CD14-positive monocyte (primary cell): ENCODE measurements at regions not wholly inside any gene's neighbourhood (a gene's known extent, or its start where the extent isn't known, plus 50 kb on each side); places are given as distances from the start of the nearest gene placed in this dataset.

Experiments used
- DNase-seq, 3 donors: peaks; one replicate each; pipeline ENCODE4 v3.0.0-alpha.2; 2011 to 2022
- H2AFZ ChIP-seq: 2 replicates; pipeline ENCODE4 v1.6.0; 2012; ENCODE audit warnings: mild to moderate bottlenecking, low read depth, low read length, inconsistent platforms; ENCODE audit not compliant: insufficient read depth, poor library complexity, severe bottlenecking
- H3K27ac ChIP-seq, 2 donors: 1 replicate in 1 of 2; 2 replicates in 1 of 2; pipeline ENCODE4 v1.5.1; 2012 to 2013; ENCODE audit warnings: low read length in 2 of 2, control low read depth in 1 of 2, inconsistent platforms in 1 of 2, low read depth in 1 of 2, mild to moderate bottlenecking in 1 of 2
- H3K27me3 ChIP-seq, 2 donors: one replicate each; pipeline versions ENCODE4 v1.6.0 to v1.6.1; 2011 to 2013; ENCODE audit warnings: low read length in 2 of 2; ENCODE audit not compliant: control insufficient read depth in 2 of 2, insufficient read depth in 2 of 2
- H3K36me3 ChIP-seq, 2 donors: replicated peaks in 1 of 2; 1 replicate in 1 of 2; 2 replicates in 1 of 2; pipeline versions ENCODE4 v1.5.1 to v1.6.1; 2012 to 2013; ENCODE audit warnings: low read length in 2 of 2, control low read depth in 1 of 2, inconsistent platforms in 1 of 2, mild to moderate bottlenecking in 1 of 2; ENCODE audit not compliant: insufficient read depth in 2 of 2, control insufficient read depth in 1 of 2
- H3K4me1 ChIP-seq, 2 donors: 1 replicate in 1 of 2; 2 replicates in 1 of 2; pipeline versions ENCODE4 v1.5.1 to v1.6.1; 2012 to 2013; ENCODE audit warnings: low read length in 2 of 2, control low read depth in 1 of 2, inconsistent platforms in 1 of 2, mild to moderate bottlenecking in 1 of 2, moderate library complexity in 1 of 2; ENCODE audit not compliant: insufficient read depth in 2 of 2, control insufficient read depth in 1 of 2
- H3K4me2 ChIP-seq: replicated peaks from 2 replicates; pipeline ENCODE3; 2012; ENCODE audit warnings: low read length, moderate library complexity, mild to moderate bottlenecking; ENCODE audit not compliant: poor library complexity, severe bottlenecking; ENCODE audit errors: extremely low read depth
- H3K4me3 ChIP-seq, 3 experiments: fragments of 200-600 bp in 1 of 3; sonication (generic) in 1 of 3; replicated peaks in 1 of 3; 1 replicate in 2 of 3; 2 replicates in 1 of 3; pipeline ENCODE4 v1.5.1; 2011 to 2013; ENCODE audit warnings: low read length in 3 of 3, mild to moderate bottlenecking in 3 of 3, control low read depth in 2 of 3, low read depth in 2 of 3, inconsistent platforms in 1 of 3, moderate library complexity in 1 of 3
- H3K79me2 ChIP-seq: 2 replicates; pipeline ENCODE4 v1.6.0; 2012; ENCODE audit warnings: mild to moderate bottlenecking, control low read depth, inconsistent platforms, low read length, moderate library complexity; ENCODE audit not compliant: insufficient read depth
- H3K9ac ChIP-seq: 2 replicates; pipeline ENCODE4 v1.6.0; 2017; ENCODE audit warnings: low read length, mild to moderate bottlenecking; ENCODE audit not compliant: insufficient read depth, poor library complexity, severe bottlenecking
- H3K9me3 ChIP-seq, 2 donors: replicated peaks in 1 of 2; 1 replicate in 1 of 2; 2 replicates in 1 of 2; pipeline versions ENCODE4 v1.5.1 to v1.6.1; 2012 to 2013; ENCODE audit warnings: low read length in 2 of 2, control low read depth in 1 of 2; ENCODE audit not compliant: control insufficient read depth in 1 of 2, insufficient read depth in 1 of 2
- H4K20me1 ChIP-seq: 2 replicates; pipeline ENCODE4 v1.6.0; 2012; ENCODE audit warnings: mild to moderate bottlenecking, low read length, control low read depth, moderate library complexity; ENCODE audit not compliant: insufficient read depth
- H3K27ac Mint-ChIP-seq, 7 donors: one replicate each; pipeline ENCODE4 v1.8.0; 2020; ENCODE audit warnings: mild to moderate bottlenecking in 7 of 7, mixed read lengths in 7 of 7, moderate library complexity in 6 of 7, inconsistent platforms in 2 of 7
- H3K27me3 Mint-ChIP-seq, 3 donors: one replicate each; pipeline ENCODE4 v1.8.0; 2021 to 2022; ENCODE audit warnings: low read depth in 3 of 3, mild to moderate bottlenecking in 3 of 3, mixed read lengths in 3 of 3, moderate library complexity in 3 of 3, inconsistent platforms in 1 of 3
- H3K36me3 Mint-ChIP-seq, 2 donors: one replicate each; pipeline ENCODE4 v1.8.0; 2020; ENCODE audit warnings: mixed read lengths in 2 of 2, inconsistent platforms in 1 of 2, mild to moderate bottlenecking in 1 of 2
- H3K4me1 Mint-ChIP-seq: one replicate; pipeline ENCODE4 v1.8.0; 2020; ENCODE audit warnings: mild to moderate bottlenecking, mixed read lengths
- H3K4me3 Mint-ChIP-seq, 2 donors: one replicate each; pipeline ENCODE4 v1.8.0; 2020; ENCODE audit warnings: mild to moderate bottlenecking in 2 of 2, mixed read lengths in 2 of 2, moderate library complexity in 1 of 2
- H3K9me3 Mint-ChIP-seq, 7 donors: one replicate each; pipeline ENCODE4 v1.8.0; 2020 to 2022; ENCODE audit warnings: mixed read lengths in 7 of 7, mild to moderate bottlenecking in 6 of 7, moderate library complexity in 6 of 7, inconsistent platforms in 2 of 7
- CTCF ChIP-seq: fragments of 200-600 bp; IDR thresholded peaks from one replicate; pipeline ENCODE4 v1.8.0; 2022; ENCODE audit warnings: antibody characterized with exemption, mild to moderate bottlenecking
- WGBS: methylation state at CpG from one replicate; pipeline ENCODE4 v1.1.5; 2013; ENCODE audit warnings: missing lambda C conversion rate; ENCODE audit not compliant: insufficient coverage; 5-methylcytosine and 5-hydroxymethylcytosine counted together
- intact Hi-C, 2 donors: fragments of 100-400 bp; cut with micrococcal nuclease; formaldehyde crosslinking; loops; one replicate each; pipeline versions ENCODE4 v1.15.0 to v1.15.1; 2023

- Histone ChIP-seq H4K20me1 (no peaks in the 10 kb centered on the region), H3K4me2 (no peak overlapping the region), H3K4me1 (no peaks in the 10 kb centered on the region), H3K27me3 (no peaks in the 10 kb centered on the region), H3K9me3 (peaks cover 2 to 11% of the 10 kb centered on the region in 2 donors), H3K36me3 (no peaks in the 10 kb centered on the region), H3K27ac (no peak overlapping the region), H3K4me3 (no peak overlapping the region), H3K9ac (no peak overlapping the region), H3K79me2 (no peaks in the 10 kb centered on the region), H2AFZ (no peak overlapping the region)
- no peaks in the 10 kb centered on the region for H3K27me3 Mint-ChIP-seq
- intact Hi-C loops: no loop called here
- no peaks in the 10 kb centered on the region for H3K36me3 Mint-ChIP-seq
- DNase-seq: no peak
- WGBS: 98% methylated on average over 10 of the region's 11 CpGs
- H3K27ac Mint-ChIP-seq: no peak overlapping the region
- no peak overlapping the region for H3K4me3 Mint-ChIP-seq
- no peak for TF ChIP-seq CTCF
- no peaks in the 10 kb centered on the region for H3K4me1 Mint-ChIP-seq
- peaks cover 0 to 7% (median 2%) of the 10 kb centered on the region in 7 donors for H3K9me3 Mint-ChIP-seq
Observed at GRCh38 chr4:189279188-189279587, 661.5 kb upstream of the FRG1 start.

DNA sequence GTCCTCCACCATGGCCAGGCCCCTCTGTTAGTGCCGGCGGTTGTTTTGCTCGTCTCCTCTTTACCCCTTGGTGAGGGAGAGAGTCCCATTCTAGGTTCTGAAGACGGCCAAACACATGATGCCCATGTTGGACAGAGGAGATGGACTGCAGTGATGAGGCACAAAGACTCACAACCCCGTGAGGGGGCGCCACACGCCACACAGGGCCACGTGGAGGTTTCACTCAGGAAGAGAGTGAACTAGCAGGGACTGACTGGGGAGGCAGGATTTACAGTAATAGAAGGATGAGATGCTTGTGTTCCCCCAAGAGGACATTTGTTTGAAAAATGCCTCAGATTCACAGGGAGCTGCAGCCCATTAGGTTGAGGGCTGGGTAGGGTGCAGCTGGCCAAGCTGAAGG lies 655.3 kb upstream of the FRG1 start:
- no peak for TF ChIP-seq CTCF
- no peak overlapping the region for H3K27ac Mint-ChIP-seq
- intact Hi-C loops: no loop called here

More for the DNA sequence above, 655.3 kb upstream of the FRG1 start:
- Histone ChIP-seq H3K4me1 (no peaks in the 10 kb centered on the region), H3K36me3 (no peaks in the 10 kb centered on the region), H3K27ac (no peak overlapping the region), H3K4me3 (no peak overlapping the region), H4K20me1 (no peaks in the 10 kb centered on the region), H3K9ac (no peak overlapping the region), H3K9me3 (peaks cover 5 to 16% of the 10 kb centered on the region in 2 donors), H3K27me3 (no peaks in the 10 kb centered on the region), H3K4me2 (no peak overlapping the region), H2AFZ (no peak overlapping the region), H3K79me2 (no peaks in the 10 kb centered on the region)
- WGBS: 58% methylated on average over 5 of the region's 8 CpGs
- Mint-ChIP-seq H3K4me1 (no peaks in the 10 kb centered on the region), H3K4me3 (no peak overlapping the region), H3K9me3 (peaks cover 0 to 15% (median 8%) of the 10 kb centered on the region in 7 donors), H3K27me3 (no peaks in the 10 kb centered on the region), H3K36me3 (no peaks in the 10 kb centered on the region)
- no peak for DNase-seq
